ENCODE measurements at regions not wholly inside any gene's neighbourhood (a gene's known extent, or its start where the extent isn't known, plus 50 kb on each side); places are given as distances from the start of the nearest gene placed in this dataset.

- no peak for DNase-seq (ENCODE audit: low spot score)
Observed at GRCh38 chr1:222996310-222996975, 146.6 kb downstream of the TLR5 start.

GRCh38 chr1:223000632-223001031 is 142.4 kb downstream of the TLR5 start:
- no peak for DNase-seq (ENCODE audit: low spot score)

GRCh38 chr1:223001653-223002634 is 141.1 kb downstream of the TLR5 start:
- no peak for DNase-seq (ENCODE audit: low spot score)

- DNase-seq (ENCODE audit: low spot score) = no peak
Observed at GRCh38 chr1:223003549-223003948, 139.5 kb downstream of the TLR5 start.

- no peak for DNase-seq (ENCODE audit: low spot score)
Observed at GRCh38 chr1:223006371-223006770, 136.7 kb downstream of the TLR5 start.

GRCh38 chr1:223006917-223007648 is 136.0 kb downstream of the TLR5 start:
- DNase-seq (ENCODE audit: low spot score) = no peak

- DNase-seq (ENCODE audit: low spot score) = no peak
Observed at GRCh38 chr1:223007935-223008334, 135.1 kb downstream of the TLR5 start.

- no peak for DNase-seq (ENCODE audit: low spot score)
Observed at GRCh38 chr1:223008808-223009207, 134.2 kb downstream of the TLR5 start.

GRCh38 chr1:223009406-223009805 is 133.6 kb downstream of the TLR5 start:
- DNase-seq (ENCODE audit: low spot score) = no peak

GRCh38 chr1:223010582-223011504 is 132.2 kb downstream of the TLR5 start:
- no peak for DNase-seq (ENCODE audit: low spot score)

GRCh38 chr1:223011505-223011856 is 131.6 kb downstream of the TLR5 start:
- no peak for DNase-seq (ENCODE audit: low spot score)

GRCh38 chr1:223012176-223012788 is 130.8 kb downstream of the TLR5 start:
- DNase-seq (ENCODE audit: low spot score) = no peak

- DNase-seq (ENCODE audit: low spot score) = no peak
Observed at GRCh38 chr1:223012938-223013337, 130.1 kb downstream of the TLR5 start.

GRCh38 chr1:223014142-223014873 is 128.7 kb downstream of the TLR5 start:
- DNase-seq (ENCODE audit: low spot score) = no peak

- no peak for DNase-seq (ENCODE audit: low spot score)
Observed at GRCh38 chr1:223016381-223016780, 126.7 kb downstream of the TLR5 start.

- no peak for DNase-seq (ENCODE audit: low spot score)
Observed at GRCh38 chr1:223016890-223017289, 126.2 kb downstream of the TLR5 start.

GRCh38 chr1:223017291-223017690 is 125.8 kb downstream of the TLR5 start:
- DNase-seq (ENCODE audit: low spot score) = no peak

- DNase-seq (ENCODE audit: low spot score) = no peak
Observed at GRCh38 chr1:223018534-223018933, 124.5 kb downstream of the TLR5 start.

- DNase-seq (ENCODE audit: low spot score) = no peak
Observed at GRCh38 chr1:223019256-223019655, 123.8 kb downstream of the TLR5 start.

GRCh38 chr1:223020770-223021169 is 122.3 kb downstream of the TLR5 start:
- DNase-seq (ENCODE audit: low spot score) = no peak
